ENCODE measurements at regions not wholly inside any gene's neighbourhood (a gene's known extent, or its start where the extent isn't known, plus 50 kb on each side); places are given as distances from the start of the nearest gene placed in this dataset.
A peak's percentile ranks its signal among the peaks of the same experiment; 100 is the strongest.
"Not testable (repeated sequence)": the region's sequence is repeated elsewhere in the genome, so short reads cannot be mapped to it uniquely, and the experiment has no call there.

GRCh38 chr1:121008512-121009215 lies 119.1 kb downstream of the PPIAL4A start:
- 5% methylated on average over 25 to 46 of the region's 46 CpGs for WGBS, 2 donors
- not testable (repeated sequence) for DNase-seq (ENCODE audit: low spot score in 2 of 2)

GRCh38 chr1:121009216-121010057 lies 119.9 kb downstream of the PPIAL4A start:
- not testable (repeated sequence) for DNase-seq (ENCODE audit: low spot score in 2 of 2); H3K27ac ChIP-seq; H3K9me3 ChIP-seq; H3K36me3 ChIP-seq
- Histone ChIP-seq H3K4me3 (peak overlapping the region in 1 of 4 donors; percentile 33), H3K27me3 (peaks cover 0 to 29% of the 10 kb centered on the region in 2 donors), H3K4me1 (peaks cover 0 to 16% (median 0%) of the 10 kb centered on the region in 4 donors)
- 6 to 16% methylated on average over 10 to 23 of the region's 59 CpGs for WGBS, 2 donors

More at GRCh38 chr1:121008512-121009215, 119.1 kb downstream of the PPIAL4A start:
- not testable (repeated sequence) for H3K27ac ChIP-seq, H3K9me3 ChIP-seq, H3K36me3 ChIP-seq
- Histone ChIP-seq H3K4me3 (peak overlapping the region in 2 of 4 donors; percentile 21 to 33), H3K27me3 (peaks cover 0 to 29% of the 10 kb centered on the region in 2 donors), H3K4me1 (peaks cover 0 to 16% (median 0%) of the 10 kb centered on the region in 4 donors)

GRCh38 chr1:121010141-121010540 lies 120.6 kb downstream of the PPIAL4A start:
- not testable (repeated sequence) for H3K27ac ChIP-seq, H3K4me3 ChIP-seq
- WGBS, 2 donors = no CpG with 5 or more reads among the region's 22 CpGs

GRCh38 chr1:121013181-121013580 lies 123.6 kb downstream of the PPIAL4A start:
- not testable (repeated sequence) for DNase-seq (ENCODE audit: low spot score in 2 of 2); H3K27ac ChIP-seq; H3K9me3 ChIP-seq; H3K36me3 ChIP-seq; H3K4me3 ChIP-seq
- WGBS, 2 donors = 40 to 50% methylated on average over 1 of the region's 1 CpG
- H3K4me1 ChIP-seq = peaks cover 0 to 13% (median 0%) of the 10 kb centered on the region in 4 donors
- H3K27me3 ChIP-seq = peaks cover 0 to 14% of the 10 kb centered on the region in 2 donors

More at GRCh38 chr1:121010141-121010540, 120.6 kb downstream of the PPIAL4A start:
- not testable (repeated sequence) for H3K9me3 ChIP-seq; H3K36me3 ChIP-seq; DNase-seq (ENCODE audit: low spot score in 2 of 2)
- Histone ChIP-seq H3K4me1 (peaks cover 0 to 16% (median 0%) of the 10 kb centered on the region in 4 donors), H3K27me3 (peaks cover 0 to 29% of the 10 kb centered on the region in 2 donors)

GRCh38 chr1:121016182-121017028 lies 126.8 kb downstream of the PPIAL4A start:
- not testable (repeated sequence) for H3K4me3 ChIP-seq
- WGBS, 2 donors = 38 to 44% methylated on average over 16 to 19 of the region's 32 CpGs

GRCh38 chr1:121019715-121020349 lies 130.3 kb downstream of the PPIAL4A start:
- 33 to 38% methylated on average over 1 to 4 of the region's 17 CpGs for WGBS, 2 donors
- not testable (repeated sequence) for H3K4me3 ChIP-seq; H3K36me3 ChIP-seq; H3K27me3 ChIP-seq; H3K4me1 ChIP-seq; DNase-seq (ENCODE audit: low spot score in 2 of 2); H3K27ac ChIP-seq; H3K9me3 ChIP-seq

More at GRCh38 chr1:121016182-121017028, 126.8 kb downstream of the PPIAL4A start:
- not testable (repeated sequence) for H3K9me3 ChIP-seq, H3K4me1 ChIP-seq, H3K36me3 ChIP-seq, H3K27ac ChIP-seq, H3K27me3 ChIP-seq
- DNase-seq (ENCODE audit: low spot score in 2 of 2) = peak in 1 of 2 donors; percentile 45

GRCh38 chr1:121020350-121021236 lies 131.0 kb downstream of the PPIAL4A start:
- peak overlapping the region in 3 of 4 donors; percentile 25 to 49 (median 27) for H3K4me3 ChIP-seq
- not testable (repeated sequence) for H3K9me3 ChIP-seq, H3K4me1 ChIP-seq, H3K36me3 ChIP-seq, H3K27ac ChIP-seq, H3K27me3 ChIP-seq
- WGBS, 2 donors = 13 to 19% methylated on average over 22 to 28 of the region's 37 CpGs
- TF ChIP-seq EP300 (IDR thresholded peaks at IDR 0.05) = peak in 1 of 2 donors; percentile 7
- DNase-seq (ENCODE audit: low spot score in 2 of 2) = peak; percentile 52 to 78

GRCh38 chr1:121021716-121022115 lies 132.1 kb downstream of the PPIAL4A start:
- DNase-seq (ENCODE audit: low spot score in 2 of 2); H3K9me3 ChIP-seq; H3K4me1 ChIP-seq; H3K27me3 ChIP-seq; H3K36me3 ChIP-seq; H3K27ac ChIP-seq: not testable (repeated sequence)
- H3K4me3 ChIP-seq = peak overlapping the region in 1 of 4 donors; percentile 49
- WGBS, 2 donors = 19 to 50% methylated on average over 1 to 2 of the region's 6 CpGs

GRCh38 chr1:121032878-121033494 lies 143.4 kb downstream of the PPIAL4A start:
- WGBS, 2 donors = 48 to 63% methylated on average over 3 of the region's 3 CpGs
- H3K4me3 ChIP-seq; H3K4me1 ChIP-seq; H3K36me3 ChIP-seq; H3K9me3 ChIP-seq; H3K27ac ChIP-seq; H3K27me3 ChIP-seq; DNase-seq (ENCODE audit: low spot score in 2 of 2): not testable (repeated sequence)

GRCh38 chr1:121036792-121037191 lies 147.2 kb downstream of the PPIAL4A start:
- not testable (repeated sequence) for H3K27ac ChIP-seq; H3K4me3 ChIP-seq; DNase-seq (ENCODE audit: low spot score in 2 of 2); H3K4me1 ChIP-seq; H3K27me3 ChIP-seq; H3K36me3 ChIP-seq; H3K9me3 ChIP-seq
- WGBS, 2 donors = no CpG with 5 or more reads among the region's 4 CpGs

- not testable (repeated sequence) for H3K27ac ChIP-seq; H3K27me3 ChIP-seq; H3K36me3 ChIP-seq; DNase-seq (ENCODE audit: low spot score in 2 of 2); H3K4me3 ChIP-seq; H3K9me3 ChIP-seq; H3K4me1 ChIP-seq
- WGBS, 2 donors = no CpG with 5 or more reads among the region's 4 CpGs
These were observed 143.2 kb downstream of the FAM72B start for GRCh38 chr1:121040974-121041373.
